ENCODE measurements at regions not wholly inside any gene's neighbourhood (a gene's known extent, or its start where the extent isn't known, plus 50 kb on each side); places are given as distances from the start of the nearest gene placed in this dataset.

- DNase-seq (ENCODE audit: low read depth), result no peak
Observed at GRCh38 chr2:60320724-60321123, 232.7 kb downstream of the BCL11A start.

- no peak for DNase-seq (ENCODE audit: low read depth)
Observed at GRCh38 chr2:60319031-60319547, 234.4 kb downstream of the BCL11A start.

- no peak for DNase-seq (ENCODE audit: low read depth)
Observed at GRCh38 chr2:60318544-60318943, 234.9 kb downstream of the BCL11A start.

GRCh38 chr2:60317844-60318243 is 235.6 kb downstream of the BCL11A start:
- no peak for DNase-seq (ENCODE audit: low read depth)

GRCh38 chr2:60317034-60317386 is 236.4 kb downstream of the BCL11A start:
- no peak for DNase-seq (ENCODE audit: low read depth)

GRCh38 chr2:60316381-60317033 is 236.9 kb downstream of the BCL11A start:
- DNase-seq (ENCODE audit: low read depth), result no peak

- no peak for DNase-seq (ENCODE audit: low read depth)
Observed at GRCh38 chr2:60313470-60314172, 239.8 kb downstream of the BCL11A start.

GRCh38 chr2:60312618-60313017 is 240.8 kb downstream of the BCL11A start:
- DNase-seq (ENCODE audit: low read depth), result no peak

GRCh38 chr2:60311524-60311923 is 241.9 kb downstream of the BCL11A start:
- DNase-seq (ENCODE audit: low read depth), result no peak

GRCh38 chr2:60309941-60310660 is 243.4 kb downstream of the BCL11A start:
- no peak for DNase-seq (ENCODE audit: low read depth)

GRCh38 chr2:60309336-60309735 is 244.1 kb downstream of the BCL11A start:
- DNase-seq (ENCODE audit: low read depth), result no peak

GRCh38 chr2:60306267-60306861 is 247.1 kb downstream of the BCL11A start:
- DNase-seq (ENCODE audit: low read depth), result no peak

- no peak for DNase-seq (ENCODE audit: low read depth)
Observed at GRCh38 chr2:60303680-60304079, 249.8 kb downstream of the BCL11A start.

- DNase-seq (ENCODE audit: low read depth), result no peak
Observed at GRCh38 chr2:60302377-60303126, 250.9 kb downstream of the BCL11A start.

GRCh38 chr2:60301726-60302125 is 251.7 kb downstream of the BCL11A start:
- DNase-seq (ENCODE audit: low read depth), result no peak

GRCh38 chr2:60299179-60299578 is 254.3 kb downstream of the BCL11A start:
- DNase-seq (ENCODE audit: low read depth), result no peak

- no peak for DNase-seq (ENCODE audit: low read depth)
Observed at GRCh38 chr2:60298006-60298696, 255.3 kb downstream of the BCL11A start.

GRCh38 chr2:60297296-60298005 is 256.0 kb downstream of the BCL11A start:
- DNase-seq (ENCODE audit: low read depth), result no peak

- no peak for DNase-seq (ENCODE audit: low read depth)
Observed at GRCh38 chr2:60296219-60296955, 257.1 kb downstream of the BCL11A start.

GRCh38 chr2:60295636-60295962 is 257.9 kb downstream of the BCL11A start:
- no peak for DNase-seq (ENCODE audit: low read depth)
